ENCODE measurements at regions not wholly inside any gene's neighbourhood (a gene's known extent, or its start where the extent isn't known, plus 50 kb on each side); places are given as distances from the start of the nearest gene placed in this dataset.
"Not testable (repeated sequence)": the region's sequence is repeated elsewhere in the genome, so short reads cannot be mapped to it uniquely, and the experiment has no call there.

DNA sequence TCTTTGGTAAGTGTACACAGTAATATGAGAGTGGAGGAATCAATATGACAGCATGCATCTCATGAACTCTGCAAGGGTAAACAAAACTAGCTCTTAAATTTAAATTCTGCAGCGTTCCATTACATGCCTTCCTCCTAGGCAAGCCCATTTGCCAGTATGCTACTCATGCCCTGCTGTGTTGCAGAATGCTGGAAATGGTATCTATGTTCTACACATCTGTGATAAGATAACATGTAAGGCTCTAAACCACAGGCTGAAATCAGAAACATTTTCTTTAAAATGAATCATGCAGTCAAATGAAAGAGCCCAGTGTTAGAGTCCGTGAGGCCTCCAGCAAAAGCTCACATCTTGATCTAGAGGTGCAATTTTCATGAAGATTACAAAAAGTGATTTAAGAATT, 112.8 kb upstream of the FN1 start:
- DNase-seq (ENCODE audit: low spot score in 2 of 2): no peak
- ATAC-seq: no peak
- no peaks in the 10 kb centered on the region for H3K36me3 Mint-ChIP-seq
- no peak overlapping the region for H3K27ac Mint-ChIP-seq
- no peaks in the 10 kb centered on the region for H3K9me3 Mint-ChIP-seq

DNA sequence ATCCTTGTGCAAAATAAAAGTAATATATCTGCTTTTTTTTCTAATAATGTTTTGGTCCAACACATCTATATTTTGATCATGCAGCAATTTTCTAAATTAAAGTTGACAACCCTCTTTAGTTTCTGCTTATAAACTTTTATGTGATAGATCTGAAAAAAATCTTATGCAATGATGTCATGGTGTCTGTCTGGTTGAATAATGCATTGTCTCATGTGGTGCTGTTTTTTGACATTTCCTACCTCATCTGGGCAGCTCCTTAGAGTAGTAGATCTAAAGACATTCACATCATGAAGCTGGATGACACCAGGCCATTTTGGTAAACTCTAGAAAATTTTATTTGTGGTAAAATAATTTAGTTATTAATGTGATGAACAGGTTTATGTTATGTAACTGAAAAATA, 106.8 kb upstream of the FN1 start:
- Mint-ChIP-seq H3K36me3 (no peaks in the 10 kb centered on the region), H3K27ac (no peak overlapping the region), H3K9me3 (peaks cover 0 to 5% of the 10 kb centered on the region in 2 donors)
- ATAC-seq (no peak), DNase-seq (ENCODE audit: low spot score in 2 of 2) (no peak)

DNA sequence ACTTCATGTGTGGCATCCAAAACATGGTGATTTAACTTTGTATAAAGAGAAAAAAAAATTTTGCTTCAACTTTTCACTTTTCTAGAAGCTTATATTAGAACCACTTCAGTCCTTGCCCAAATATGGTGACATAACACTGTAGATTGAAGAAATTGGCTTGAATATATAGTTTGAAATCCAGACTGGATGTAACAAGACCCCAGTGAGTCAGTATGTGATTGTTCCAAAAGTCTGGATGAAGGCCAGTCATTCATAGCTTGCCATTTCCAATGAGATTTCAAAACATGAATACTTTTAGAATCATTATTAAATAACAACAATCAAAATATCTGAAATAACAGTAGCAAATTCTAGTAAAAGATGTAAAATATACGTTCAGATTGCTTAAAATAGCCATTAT, 104.8 kb upstream of the FN1 start:
- no peak for DNase-seq (ENCODE audit: low spot score in 2 of 2)
- no peak for ATAC-seq
- Mint-ChIP-seq H3K9me3 (peaks cover 0 to 5% of the 10 kb centered on the region in 2 donors), H3K36me3 (no peaks in the 10 kb centered on the region), H3K27ac (no peak overlapping the region)

GRCh38 chr2:215537611-215538010, 101.7 kb upstream of the FN1 start:
- no peak overlapping the region for H3K27ac Mint-ChIP-seq
- ATAC-seq (no peak), DNase-seq (ENCODE audit: low spot score in 2 of 2) (no peak)
- H3K36me3 Mint-ChIP-seq: no peaks in the 10 kb centered on the region
- peaks cover 9 to 18% of the 10 kb centered on the region in 2 donors for H3K9me3 Mint-ChIP-seq

DNA sequence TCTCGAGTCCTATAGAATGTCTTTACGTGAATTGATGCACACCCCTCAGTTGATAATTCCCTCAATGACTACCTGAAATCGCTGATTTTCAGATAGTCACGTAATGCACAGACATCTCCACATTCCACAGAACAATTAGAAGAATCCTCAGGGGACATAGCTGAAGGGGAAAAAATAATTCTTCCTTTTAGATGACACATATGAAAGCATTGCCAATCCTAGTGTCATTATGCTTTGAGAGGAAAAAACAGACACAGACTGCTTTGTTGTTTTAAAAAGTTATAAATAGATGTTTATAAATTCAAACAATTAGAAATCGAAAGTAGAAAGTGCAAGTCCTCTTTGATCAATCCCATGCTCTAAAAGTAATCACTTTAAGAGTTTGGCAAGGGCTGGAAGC, 100.6 kb upstream of the FN1 start:
- ATAC-seq (no peak), DNase-seq (ENCODE audit: low spot score in 2 of 2) (no peak)
- Mint-ChIP-seq H3K27ac (no peak overlapping the region), H3K36me3 (no peaks in the 10 kb centered on the region), H3K9me3 (peaks cover 9 to 13% of the 10 kb centered on the region in 2 donors)

- no peak for ATAC-seq
- DNase-seq (ENCODE audit: low spot score in 2 of 2): no peak
- peaks cover 9 to 13% of the 10 kb centered on the region in 2 donors for H3K9me3 Mint-ChIP-seq
Observed at GRCh38 chr2:215535741-215536140, 99.9 kb upstream of the FN1 start.

GRCh38 chr2:215535125-215535668, 99.3 kb upstream of the FN1 start:
- DNase-seq (ENCODE audit: low spot score in 2 of 2) (no peak), ATAC-seq (no peak)
- Mint-ChIP-seq H3K36me3 (no peaks in the 10 kb centered on the region), H3K27ac (no peak overlapping the region), H3K9me3 (peaks cover 9 to 13% of the 10 kb centered on the region in 2 donors)

More at GRCh38 chr2:215535741-215536140, 99.9 kb upstream of the FN1 start:
- H3K27ac Mint-ChIP-seq: no peak overlapping the region
- no peaks in the 10 kb centered on the region for H3K36me3 Mint-ChIP-seq

- not testable (repeated sequence) for H3K36me3 Mint-ChIP-seq; ATAC-seq; H3K27ac Mint-ChIP-seq; DNase-seq (ENCODE audit: low spot score in 2 of 2)
- peaks cover 9 to 13% of the 10 kb centered on the region in 2 donors for H3K9me3 Mint-ChIP-seq
Observed at GRCh38 chr2:215533716-215534115, 97.8 kb upstream of the FN1 start.

DNA sequence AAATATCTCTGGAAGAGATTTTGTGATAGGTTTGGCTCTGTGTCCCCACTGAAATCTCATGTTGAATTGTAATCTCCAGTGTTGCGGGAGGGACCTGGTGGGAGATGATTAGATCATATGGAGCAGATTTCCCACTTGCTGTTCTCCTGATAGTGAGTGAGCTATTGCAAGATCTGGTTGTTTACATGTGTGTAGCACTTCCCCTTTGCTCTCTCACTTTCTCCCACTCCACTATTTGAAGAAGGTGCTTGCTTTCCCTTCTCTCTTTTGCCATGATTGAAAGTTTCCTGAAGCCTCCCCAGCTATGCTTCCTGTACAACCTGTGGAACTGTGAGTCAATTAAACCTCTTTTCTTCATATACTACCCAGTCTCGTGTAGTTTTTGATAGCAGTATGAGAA, 97.0 kb upstream of the FN1 start:
- Mint-ChIP-seq H3K9me3 (peaks cover 9 to 13% of the 10 kb centered on the region in 2 donors), H3K27ac (no peak overlapping the region)
- ATAC-seq: no peak

DNA sequence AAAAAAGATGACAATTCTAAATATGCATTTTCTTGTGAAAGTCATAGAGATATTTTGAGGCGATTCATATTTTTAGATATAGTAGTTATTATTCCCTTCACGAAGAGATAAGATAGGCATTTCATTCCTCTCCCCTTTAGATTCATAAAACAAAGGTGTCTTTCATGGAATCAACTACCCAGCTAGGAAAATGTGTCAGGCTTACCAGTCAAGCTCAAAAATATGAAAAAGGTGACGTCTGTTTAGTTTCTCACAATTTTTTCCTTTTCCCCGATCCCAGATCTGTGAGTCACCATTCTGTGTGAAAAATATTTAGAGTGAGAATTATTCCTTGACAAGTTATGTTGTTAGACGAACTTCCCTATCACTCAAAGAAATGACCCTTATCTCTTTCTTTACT, 95.4 kb upstream of the FN1 start:
- no peak for DNase-seq (ENCODE audit: low spot score in 2 of 2)
- H3K9me3 Mint-ChIP-seq: peaks cover 9 to 13% of the 10 kb centered on the region in 2 donors
- ATAC-seq: no peak
- no peaks in the 10 kb centered on the region for H3K36me3 Mint-ChIP-seq
- no peak overlapping the region for H3K27ac Mint-ChIP-seq

More for the DNA sequence above, 97.0 kb upstream of the FN1 start:
- H3K36me3 Mint-ChIP-seq: no peaks in the 10 kb centered on the region
- DNase-seq (ENCODE audit: low spot score in 2 of 2): no peak

GRCh38 chr2:215530191-215530968, 94.5 kb upstream of the FN1 start:
- H3K27ac Mint-ChIP-seq: no peak overlapping the region
- no peaks in the 10 kb centered on the region for H3K36me3 Mint-ChIP-seq
- peaks cover 9 to 13% of the 10 kb centered on the region in 2 donors for H3K9me3 Mint-ChIP-seq
- ATAC-seq: no peak
- no peak for DNase-seq (ENCODE audit: low spot score in 2 of 2)

DNA sequence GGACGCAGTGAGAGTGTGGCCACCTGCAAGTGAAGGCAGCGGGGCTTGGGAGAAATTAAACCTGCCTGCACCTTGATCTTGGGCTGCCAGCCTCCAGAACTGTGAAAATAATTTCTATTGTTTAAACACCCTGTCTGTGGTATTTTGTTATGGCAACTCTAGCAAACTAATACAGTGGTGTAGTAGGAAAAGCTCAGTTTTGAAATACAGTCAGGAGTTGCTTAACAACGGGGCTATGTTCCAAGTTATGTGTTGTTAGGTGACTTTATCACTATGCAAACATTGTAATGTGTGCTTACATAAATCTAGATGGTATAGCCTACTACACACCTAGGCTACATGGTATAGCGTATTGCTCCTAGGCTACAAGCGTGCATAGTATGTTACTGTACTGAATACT, 93.4 kb upstream of the FN1 start:
- no peak for DNase-seq (ENCODE audit: low spot score in 2 of 2)
- no peak for ATAC-seq
- Mint-ChIP-seq H3K36me3 (no peaks in the 10 kb centered on the region), H3K27ac (no peak overlapping the region), H3K9me3 (peaks cover 6% of the 10 kb centered on the region in 2 donors)

GRCh38 chr2:215528555-215528954, 92.7 kb upstream of the FN1 start:
- H3K36me3 Mint-ChIP-seq: no peaks in the 10 kb centered on the region
- DNase-seq (ENCODE audit: low spot score in 2 of 2): no peak
- no peak for ATAC-seq
- peaks cover 6% of the 10 kb centered on the region in 2 donors for H3K9me3 Mint-ChIP-seq
- H3K27ac Mint-ChIP-seq: no peak overlapping the region

DNA sequence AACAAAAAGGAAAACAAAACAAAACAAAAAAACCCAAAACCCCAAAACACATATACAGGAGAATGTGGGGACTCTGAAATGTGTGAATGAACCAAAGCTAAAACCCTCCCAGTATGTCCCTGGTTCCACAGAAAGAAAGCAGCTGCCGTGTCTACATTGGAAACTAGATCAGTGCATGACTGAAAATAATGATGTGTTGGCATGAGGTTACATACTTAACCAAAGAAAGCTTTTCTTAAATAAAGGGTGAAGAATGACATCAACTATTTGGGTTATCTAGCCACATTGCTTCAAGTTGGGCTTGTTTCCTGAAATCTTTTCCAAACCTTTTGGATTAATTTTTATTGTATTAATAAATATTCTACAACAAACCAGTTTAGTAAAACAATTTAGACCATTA, 91.9 kb upstream of the FN1 start:
- H3K27ac Mint-ChIP-seq: no peak overlapping the region
- DNase-seq (ENCODE audit: low spot score in 2 of 2) (no peak), ATAC-seq (no peak)
- H3K9me3 Mint-ChIP-seq: no peaks in the 10 kb centered on the region
- H3K36me3 Mint-ChIP-seq: no peaks in the 10 kb centered on the region

GRCh38 chr2:215526341-215526740, 90.5 kb upstream of the FN1 start:
- Mint-ChIP-seq H3K27ac (no peak overlapping the region), H3K9me3 (no peaks in the 10 kb centered on the region), H3K36me3 (no peaks in the 10 kb centered on the region)
- ATAC-seq (no peak), DNase-seq (ENCODE audit: low spot score in 2 of 2) (no peak)

GRCh38 chr2:215522237-215522636, 86.4 kb upstream of the FN1 start:
- Mint-ChIP-seq H3K36me3 (no peaks in the 10 kb centered on the region), H3K27ac (no peak overlapping the region), H3K9me3 (no peaks in the 10 kb centered on the region)
- ATAC-seq (no peak), DNase-seq (ENCODE audit: low spot score in 2 of 2) (no peak)

DNA sequence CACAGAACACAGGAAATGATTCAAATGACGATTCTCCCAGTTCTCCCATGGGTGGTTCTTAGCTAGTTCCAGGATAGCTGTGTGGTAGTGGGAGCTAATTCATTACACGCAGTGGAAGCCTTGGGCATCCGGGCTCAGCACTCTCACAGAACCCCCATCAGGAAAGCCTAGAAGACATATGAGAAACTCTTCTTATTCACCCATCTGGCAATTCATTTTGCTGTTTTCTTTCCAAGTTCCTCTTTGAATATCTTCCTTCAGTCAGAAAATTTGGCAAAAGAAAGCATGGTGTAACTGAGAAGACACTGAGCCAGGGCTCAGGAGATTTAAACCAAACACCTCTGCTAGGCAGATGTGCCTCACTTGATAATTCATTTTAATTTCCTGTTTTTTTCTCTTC, 85.2 kb upstream of the FN1 start:
- ATAC-seq (no peak), DNase-seq (ENCODE audit: low spot score in 2 of 2) (no peak)
- no peak overlapping the region for H3K27ac Mint-ChIP-seq
- no peaks in the 10 kb centered on the region for H3K36me3 Mint-ChIP-seq
- no peaks in the 10 kb centered on the region for H3K9me3 Mint-ChIP-seq

DNA sequence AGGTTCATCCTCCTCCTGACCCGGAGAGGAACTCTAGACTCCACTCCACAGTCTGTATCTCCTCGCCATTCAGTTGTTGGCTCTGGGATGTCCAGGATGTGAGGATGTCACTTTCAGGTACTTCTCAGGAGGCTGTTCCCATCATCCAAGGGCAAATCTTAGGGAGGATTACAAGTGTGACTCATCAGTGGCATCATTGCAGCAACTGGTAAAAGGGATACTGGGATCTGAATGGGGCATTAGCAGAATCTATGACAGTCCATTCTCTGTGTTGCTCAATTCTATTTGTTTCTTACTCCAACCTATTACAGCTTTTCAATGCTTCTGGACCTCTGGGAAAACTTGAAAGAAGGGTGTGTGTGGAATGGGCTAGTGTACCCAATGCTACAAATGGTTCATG, 81.5 kb upstream of the FN1 start:
- Mint-ChIP-seq H3K27ac (no peak overlapping the region), H3K36me3 (no peaks in the 10 kb centered on the region), H3K9me3 (no peaks in the 10 kb centered on the region)
- ATAC-seq (no peak), DNase-seq (ENCODE audit: low spot score in 2 of 2) (no peak)

Data from activated naive CD4-positive, alpha-beta T cell treated with anti-CD3 and anti-CD28 coated beads, Interleukin-2, amount 50 U/mL, for 72 hours (primary cell).